Activated CD8-positive, alpha-beta memory T cell treated with anti-CD3 and anti-CD28 coated beads, Interleukin-2, amount 50 U/mL, for 4 hours (primary cell): ENCODE measurements at regions not wholly inside any gene's neighbourhood (a gene's known extent, or its start where the extent isn't known, plus 50 kb on each side); places are given as distances from the start of the nearest gene placed in this dataset.
"Not testable (repeated sequence)": the region's sequence is repeated elsewhere in the genome, so short reads cannot be mapped to it uniquely, and the experiment has no call there.

Source experiments
- DNase-seq: peaks from one replicate; pipeline ENCODE4 v3.0.0-alpha.2; 2020

DNA sequence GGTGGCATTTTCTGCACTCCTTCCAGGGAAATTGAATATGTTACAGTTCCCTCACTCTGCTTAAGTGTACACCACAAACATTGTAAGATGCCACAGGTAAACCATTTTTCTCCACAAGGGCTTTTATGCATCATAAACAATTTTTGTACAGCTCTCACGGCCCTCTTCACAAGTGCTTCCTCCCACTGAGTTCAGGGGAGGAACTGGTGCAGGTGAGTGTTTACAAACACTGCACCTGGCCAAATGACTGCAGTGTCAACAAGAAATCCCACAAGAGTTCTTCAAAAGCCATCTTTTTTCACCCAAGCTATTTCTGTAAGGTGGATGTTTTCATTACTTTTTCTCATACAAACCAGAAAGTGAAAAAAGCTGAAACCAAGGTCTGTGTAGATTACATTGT lies 973.2 kb downstream of the AACS start:
- DNase-seq, result no peak

DNA sequence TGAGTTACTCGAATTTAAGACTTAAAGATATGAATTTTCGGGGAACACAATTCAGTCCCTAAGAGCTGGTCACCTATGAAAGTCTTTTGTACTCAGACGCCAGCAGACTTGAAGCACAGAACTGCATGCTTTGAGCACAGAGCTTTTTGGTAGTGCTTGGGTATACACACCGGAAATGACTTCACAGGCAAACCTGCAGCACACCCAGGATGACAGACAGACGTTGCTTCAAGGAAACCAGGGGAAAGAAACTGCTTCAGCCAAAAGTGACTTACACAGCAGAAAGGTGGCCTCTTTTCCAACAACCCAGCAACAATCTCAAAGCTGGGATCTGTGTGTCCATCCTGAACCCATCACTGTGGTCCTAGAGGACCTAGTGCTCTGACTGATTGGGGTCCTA lies 975.1 kb downstream of the AACS start:
- no peak for DNase-seq

DNA sequence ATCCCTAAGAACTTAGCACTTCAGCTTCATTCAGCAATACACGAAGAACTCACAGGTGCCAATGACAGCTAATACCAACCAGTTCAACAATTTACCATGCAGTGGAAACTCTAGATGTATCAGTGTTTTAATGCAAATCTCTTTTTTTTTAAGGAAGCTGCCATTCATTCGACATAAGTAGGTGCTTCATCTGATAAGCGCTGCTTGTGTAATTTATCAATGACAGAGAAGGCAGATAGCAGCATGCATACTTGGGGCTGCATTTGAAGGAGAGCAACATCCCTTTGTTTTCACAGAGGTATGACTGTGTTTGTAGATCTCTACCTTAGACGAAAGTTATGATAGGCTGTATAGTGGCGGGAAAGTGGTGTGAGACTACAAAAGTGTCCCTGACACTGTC lies 977.1 kb downstream of the AACS start:
- DNase-seq, result no peak

DNA sequence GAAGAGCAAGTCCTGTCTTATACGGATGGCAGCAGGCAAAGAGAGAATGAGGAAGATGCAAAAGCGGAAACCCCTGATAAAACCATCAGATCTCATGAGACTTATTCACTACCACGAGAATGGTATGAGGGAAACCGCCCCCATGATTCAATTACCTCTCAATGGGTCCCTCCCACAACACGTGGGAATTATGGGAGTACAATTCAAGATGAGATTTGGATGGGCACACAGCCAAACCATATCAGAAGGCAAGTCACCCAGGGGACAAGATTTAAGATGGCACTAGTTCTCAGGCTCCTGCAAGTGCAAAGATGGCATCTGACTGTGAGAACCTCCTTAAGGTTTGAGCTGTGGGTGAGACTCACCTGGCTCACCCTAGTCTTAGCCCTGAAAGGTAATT lies 984.3 kb downstream of the AACS start:
- not testable (repeated sequence) for DNase-seq

DNA sequence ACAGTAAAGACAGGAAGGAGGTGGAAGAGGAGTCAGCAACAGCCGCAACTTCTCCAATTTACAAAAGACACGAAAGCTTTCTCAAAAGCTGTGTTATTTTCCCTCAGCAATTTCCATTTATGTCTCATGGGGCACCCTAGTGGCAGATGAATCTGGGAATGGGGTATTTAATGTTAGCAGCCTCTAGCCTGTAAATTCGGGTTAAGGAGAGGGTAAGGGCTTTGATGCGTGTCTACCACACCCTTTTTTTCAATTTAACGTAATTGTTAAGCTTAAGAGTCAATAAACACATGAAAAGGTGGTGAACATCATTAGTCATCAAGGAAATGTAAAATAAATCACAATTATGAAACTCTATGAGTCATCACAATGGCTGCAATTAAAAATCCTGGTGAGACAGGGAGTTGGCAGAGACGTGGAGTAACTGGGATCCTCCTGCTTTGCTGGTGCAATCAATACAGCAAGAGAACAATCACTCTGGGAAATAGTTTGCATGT lies 986.4 kb downstream of the AACS start:
- DNase-seq, result no peak

DNA sequence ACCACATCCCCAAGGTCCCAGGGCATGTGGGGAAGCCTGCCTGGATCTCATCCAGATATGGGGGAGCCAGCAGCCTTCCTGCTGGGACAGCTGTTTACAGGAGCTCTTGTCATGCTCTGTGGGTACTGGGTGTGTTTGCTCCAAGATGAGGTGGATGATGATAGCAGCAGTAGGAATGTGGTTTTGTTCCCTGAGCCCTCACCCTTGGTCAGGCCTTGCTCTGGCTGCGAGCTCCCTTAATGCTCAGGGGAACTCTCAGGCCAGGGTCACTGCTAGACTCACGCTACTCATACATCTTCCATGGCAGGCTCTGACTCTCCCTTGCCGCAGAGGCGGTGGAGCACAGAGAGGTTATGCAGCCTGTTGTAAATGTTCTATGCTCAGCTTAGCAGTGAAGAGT lies 990.3 kb downstream of the AACS start:
- no peak for DNase-seq

DNA sequence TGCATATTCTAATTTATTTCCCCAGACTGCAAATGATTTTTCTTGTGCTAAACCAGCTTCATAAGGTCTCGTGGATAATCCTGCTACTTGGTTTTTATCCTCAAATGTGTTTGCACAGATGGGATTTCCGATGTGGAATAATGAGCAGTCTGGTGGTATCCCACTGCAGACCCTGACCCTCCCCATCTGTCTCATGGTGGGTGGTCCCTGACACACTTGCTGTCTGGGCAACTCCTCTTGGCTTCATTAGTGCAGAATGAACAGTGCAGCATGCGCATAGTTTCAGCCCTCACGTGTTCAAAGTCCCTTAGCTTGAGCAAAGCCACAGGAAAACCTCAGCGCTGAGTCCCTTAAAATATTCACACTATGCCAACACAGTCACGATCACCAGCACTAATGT lies 996.5 kb downstream of the AACS start:
- no peak for DNase-seq

DNA sequence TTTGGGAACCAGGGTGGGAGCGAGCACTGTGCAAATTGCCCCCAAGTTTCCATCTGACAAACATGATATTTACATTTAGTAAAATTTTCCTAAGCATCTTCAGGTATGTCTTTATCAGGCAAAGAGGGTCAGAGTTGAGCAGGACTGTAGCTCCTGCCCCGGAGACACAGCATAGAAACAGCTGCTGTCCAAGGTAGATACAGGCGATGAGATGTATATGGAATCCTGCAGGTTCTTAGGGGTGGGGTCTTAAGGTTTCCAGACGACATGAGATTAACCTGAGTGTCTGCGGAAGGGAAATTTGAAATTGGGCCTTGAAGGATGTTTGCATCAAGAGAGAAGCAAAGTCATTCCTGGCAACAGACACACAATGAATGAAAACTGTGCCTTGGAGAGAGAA lies 998.8 kb downstream of the AACS start:
- DNase-seq, result no peak

DNA sequence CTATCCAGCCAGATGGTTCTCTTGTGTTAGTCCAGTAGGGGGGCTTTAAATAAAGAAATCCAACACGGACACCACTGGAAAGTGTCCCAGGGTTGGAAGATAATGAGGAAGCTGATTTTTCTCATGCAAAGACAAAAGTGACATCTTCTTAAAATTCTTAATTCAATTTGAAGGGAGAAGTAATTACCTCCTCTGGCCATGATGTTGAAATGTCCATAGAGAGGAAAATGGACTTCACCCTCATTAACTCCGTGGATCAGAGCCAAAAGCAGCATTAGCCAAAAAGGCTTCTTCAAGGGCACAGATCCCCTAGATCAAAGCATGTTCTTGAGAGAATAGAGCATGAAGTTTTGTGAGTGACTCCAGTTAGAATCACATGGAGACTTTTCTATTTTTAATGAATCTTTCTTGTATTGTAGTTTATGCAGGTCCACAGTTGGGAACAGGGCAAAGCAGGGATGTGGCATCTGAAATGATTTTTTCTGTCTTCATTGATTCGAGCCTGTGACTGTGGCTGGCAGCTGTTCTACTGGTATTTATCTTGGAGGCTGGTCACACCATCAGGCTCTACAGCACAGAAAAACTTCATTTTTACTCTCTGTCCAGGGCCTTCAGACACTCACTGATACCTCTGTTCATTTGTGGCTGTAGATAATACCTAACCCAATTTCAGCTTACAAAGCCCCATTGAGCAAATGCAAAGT lies 1002.5 kb downstream of the AACS start:
- no peak for DNase-seq

DNA sequence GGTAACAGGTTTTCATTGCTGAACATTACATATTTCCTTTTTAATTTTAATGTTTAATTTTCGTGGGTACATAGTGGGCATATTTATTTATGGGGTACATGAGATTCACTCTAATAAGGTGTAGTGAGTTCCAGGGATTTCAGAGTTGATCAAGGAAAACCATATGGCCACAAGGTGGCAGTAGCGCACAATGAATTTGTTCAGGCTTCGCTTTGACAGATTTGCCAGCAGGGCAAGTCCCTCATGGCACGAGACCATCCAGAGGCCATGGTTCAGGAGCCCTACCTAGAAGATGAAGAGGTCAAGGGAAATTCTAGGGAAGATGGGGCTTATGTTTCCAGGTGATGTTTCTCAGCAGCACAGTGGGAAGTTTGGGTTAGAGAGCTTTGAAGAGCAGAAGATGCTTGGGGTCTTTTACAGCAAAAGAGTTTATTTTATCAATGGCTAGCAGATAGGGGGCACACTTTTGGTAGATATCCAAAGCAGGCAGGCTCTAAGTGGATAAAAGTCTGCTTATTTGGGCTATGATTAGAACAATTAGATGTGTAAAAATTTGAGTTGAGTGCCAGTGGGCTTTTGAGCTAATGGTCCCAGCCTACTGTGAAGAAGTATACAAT lies 1004.4 kb downstream of the AACS start:
- DNase-seq, result no peak

DNA sequence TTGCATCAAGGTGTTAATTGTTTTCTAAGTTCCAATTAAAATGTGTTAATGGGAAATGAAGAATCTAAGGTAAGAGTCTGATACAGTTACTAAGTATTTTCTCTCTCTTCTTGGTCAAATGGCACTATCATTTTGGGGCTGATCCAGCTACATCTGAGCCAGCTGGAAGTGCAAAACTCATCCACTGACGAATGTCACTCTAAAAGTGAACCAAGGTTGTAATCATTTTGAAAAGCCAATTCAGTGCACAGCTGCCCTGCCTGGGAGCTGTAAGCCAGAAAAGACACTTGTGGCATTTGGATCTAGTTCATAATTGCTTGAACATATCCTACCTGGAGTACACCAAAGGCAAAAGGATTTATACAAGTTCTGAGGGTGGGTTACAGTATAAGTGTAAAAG lies 1011.3 kb downstream of the AACS start:
- no peak for DNase-seq

DNA sequence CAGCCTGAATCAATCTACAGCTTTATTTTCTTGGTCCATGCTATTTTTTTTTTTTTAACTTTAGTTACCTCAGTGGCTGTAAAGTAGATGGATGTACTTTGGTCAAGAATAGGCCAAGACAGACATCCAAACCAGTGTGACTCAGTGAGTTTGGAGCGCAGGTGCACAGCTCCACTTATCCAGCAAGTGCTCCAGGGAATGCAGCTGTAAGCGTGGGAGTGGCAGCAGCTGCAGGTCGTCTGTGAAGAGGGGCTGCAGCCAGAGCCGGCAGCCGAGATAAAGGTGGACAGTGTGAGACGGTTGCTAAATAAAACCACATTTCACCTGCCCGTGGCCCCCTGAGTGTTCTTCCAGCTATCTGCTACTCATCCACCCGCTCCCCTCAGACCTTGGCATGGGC lies 1018.7 kb downstream of the AACS start:
- DNase-seq, result no peak

DNA sequence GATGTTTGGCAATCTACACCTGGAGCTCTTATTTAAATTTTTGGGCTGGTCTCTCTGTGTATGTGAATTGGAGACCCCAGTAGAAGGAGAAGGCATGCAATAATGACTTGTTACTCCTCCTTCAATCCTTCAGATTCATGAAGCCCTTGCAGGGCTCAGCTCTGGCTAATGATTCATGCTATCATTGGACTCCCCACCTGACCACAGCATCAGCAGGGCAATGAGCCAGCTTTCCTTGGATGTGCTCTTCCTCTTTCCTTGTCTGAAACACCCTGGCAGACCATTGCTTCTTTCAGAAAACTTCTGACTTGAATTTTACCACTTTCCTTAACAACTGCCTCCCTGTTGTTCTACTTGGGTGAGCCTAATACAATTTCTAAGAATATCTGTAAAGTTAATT lies 1019.2 kb downstream of the AACS start:
- DNase-seq, result no peak

DNA sequence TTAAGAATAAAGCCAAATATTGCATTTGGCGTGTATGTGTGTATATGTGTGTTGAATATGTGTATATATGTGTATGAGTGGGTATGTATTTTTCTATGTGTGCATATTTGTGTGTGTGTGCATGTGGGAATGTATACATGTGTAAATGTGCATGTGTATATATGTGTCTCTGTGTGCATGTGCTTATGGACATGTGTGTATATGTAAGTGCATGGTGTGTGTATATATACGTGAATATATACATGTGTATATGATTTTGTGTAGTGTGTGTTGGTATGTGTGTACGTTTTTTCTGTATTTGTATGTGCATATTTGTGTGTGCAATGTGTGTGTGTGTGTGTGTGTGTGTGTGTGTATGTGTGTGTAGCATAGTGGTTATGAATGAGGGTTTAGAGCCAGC lies 1021.0 kb downstream of the AACS start:
- DNase-seq, result no peak

DNA sequence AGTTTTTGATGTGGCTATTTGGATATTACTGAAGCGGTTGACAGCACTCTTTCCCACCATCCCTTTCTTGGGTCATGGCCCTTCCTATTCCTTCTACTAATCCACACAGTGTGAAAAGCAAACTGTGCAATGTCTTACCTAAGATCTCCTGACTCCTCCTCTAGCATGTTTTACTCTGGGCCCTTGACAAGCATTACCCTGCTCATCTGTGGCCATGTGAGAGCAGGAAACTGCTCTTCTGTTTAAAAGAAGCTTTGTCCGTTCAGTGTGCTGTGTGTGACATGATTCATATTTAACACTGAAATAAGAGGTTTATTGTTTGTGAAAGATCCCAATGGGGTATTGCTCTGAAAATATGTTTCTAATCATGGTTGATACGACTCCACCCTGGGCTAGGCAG lies 1022.5 kb downstream of the AACS start:
- no peak for DNase-seq

DNA sequence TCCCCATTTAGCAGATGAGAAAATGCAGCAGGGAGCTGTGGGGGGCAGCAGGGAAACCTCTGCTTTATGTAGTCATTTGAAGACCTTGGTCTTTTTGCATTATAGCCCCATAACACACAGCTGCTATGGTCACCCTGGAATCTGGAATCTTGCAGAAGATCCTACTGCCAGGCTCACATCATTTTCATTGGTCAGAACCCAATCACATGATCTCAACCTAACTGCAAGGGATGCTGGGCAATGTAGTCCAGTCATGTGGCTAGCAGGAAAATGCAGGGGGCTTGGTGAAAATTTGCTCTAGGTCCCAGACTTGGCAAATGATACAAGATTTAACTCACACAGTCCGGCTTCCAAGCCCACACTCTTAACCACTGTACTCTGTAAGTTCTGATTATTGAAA lies 1028.7 kb downstream of the AACS start:
- DNase-seq, result no peak

DNA sequence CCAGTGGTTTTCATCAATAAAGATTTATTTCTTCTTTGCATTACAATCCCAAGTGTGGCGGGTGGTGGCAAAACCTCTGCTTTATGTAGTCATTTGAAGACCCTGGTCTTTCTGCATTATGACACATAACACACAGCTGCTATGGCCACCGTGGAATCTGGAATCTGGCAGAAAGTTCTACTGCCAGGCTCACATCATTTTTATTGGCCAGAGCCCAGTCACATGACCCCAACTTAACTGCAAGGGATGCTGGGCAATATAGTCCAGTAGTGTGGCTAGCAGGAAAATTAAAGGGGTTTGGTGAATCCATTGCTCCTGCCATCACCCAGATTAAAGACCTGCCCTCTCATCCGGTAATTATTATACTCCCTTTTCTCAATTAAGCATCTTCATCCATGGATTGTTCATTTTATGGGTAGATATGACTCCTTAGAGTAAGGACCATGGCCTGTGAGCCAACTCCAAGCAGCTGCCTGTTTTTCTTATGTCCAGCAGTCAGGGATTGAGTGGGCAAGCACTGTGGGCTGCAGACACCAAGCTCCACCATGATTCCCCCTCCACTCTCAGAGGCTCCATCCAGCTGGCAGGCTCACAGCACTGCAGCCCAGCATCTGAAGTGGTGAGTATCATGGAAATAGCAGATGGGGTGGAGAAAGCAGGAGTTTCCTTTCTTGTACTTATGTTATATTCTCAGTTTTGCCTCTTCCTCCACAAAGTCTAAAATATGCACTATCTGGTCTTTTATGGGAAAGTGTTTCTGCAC lies 1030.7 kb downstream of the AACS start:
- no peak for DNase-seq

DNA sequence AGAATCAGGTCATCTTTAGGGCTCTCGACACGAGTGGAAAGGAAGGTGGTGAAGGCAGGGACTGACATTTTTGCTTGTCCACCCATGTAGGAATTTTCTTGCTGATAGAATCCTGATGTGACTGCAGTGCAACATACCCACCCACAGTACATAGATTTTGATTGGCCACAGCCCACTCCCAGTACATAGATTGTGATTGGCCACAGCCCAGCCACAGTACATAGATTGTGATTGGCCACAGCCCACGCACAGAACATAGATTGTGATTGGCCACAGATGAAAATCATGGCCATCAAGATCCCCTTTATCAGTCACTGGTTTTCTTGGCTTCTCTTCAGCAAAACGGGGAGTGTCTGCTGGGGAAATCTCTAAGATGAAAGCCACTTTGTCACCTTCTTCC lies 1041.5 kb downstream of the AACS start:
- DNase-seq, result no peak

DNA sequence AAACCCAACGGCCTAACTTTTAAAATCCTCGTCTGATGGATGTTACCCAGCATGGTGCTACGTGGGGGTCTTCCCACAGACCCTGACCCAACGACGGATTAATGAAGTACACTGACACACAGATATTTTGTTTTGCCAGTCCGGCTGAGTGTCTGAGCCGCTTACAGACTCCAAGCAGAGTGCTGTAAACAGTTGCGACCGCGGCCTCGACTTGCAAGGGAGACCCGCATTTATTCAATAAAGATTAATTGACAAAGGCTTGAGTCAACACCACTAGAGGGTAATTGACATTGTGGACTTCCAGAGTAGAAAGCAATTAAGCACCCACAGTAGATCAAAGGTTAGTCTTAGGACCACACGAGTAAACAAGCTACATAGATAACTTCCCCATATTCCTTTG lies 1042.4 kb downstream of the AACS start:
- DNase-seq, result no peak

DNA sequence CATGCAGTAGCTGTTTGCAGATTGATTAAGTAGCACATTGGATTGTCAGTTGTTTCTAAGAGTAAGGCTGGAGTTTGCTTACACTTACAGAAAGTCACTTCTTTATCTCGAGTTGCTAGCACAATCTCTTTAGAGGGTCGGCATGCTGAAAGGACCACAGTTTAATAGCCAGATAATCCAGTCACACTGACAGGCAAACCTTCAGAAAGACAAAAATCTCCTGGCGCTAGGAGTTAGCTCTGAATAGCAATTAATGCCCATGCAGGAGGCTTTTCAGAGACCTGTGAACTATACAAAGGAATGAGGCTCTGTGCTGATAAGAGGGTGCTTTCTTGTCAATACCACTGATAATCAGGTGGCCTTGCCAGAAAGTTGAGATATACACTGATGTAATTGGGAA lies 1043.0 kb downstream of the AACS start:
- no peak for DNase-seq

DNA sequence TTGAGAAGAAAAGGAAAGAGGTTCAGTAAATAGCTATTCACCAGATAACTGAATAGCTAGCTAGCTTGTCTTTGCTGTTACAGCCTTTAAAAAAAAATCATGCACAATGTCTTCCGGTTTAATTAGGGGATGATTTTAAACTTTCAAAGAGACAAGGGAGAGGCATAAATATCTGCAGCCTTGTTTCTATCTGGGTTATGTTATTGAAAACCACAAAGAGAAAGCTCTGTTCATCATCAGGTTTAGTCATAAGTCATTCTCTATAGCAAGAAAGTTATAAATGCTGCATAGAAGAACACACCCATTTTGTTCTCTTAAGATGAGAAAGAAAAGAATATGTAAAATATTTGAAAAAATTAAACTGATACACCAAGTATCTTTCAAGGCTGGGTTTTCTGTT lies 1046.9 kb downstream of the AACS start:
- DNase-seq, result no peak

DNA sequence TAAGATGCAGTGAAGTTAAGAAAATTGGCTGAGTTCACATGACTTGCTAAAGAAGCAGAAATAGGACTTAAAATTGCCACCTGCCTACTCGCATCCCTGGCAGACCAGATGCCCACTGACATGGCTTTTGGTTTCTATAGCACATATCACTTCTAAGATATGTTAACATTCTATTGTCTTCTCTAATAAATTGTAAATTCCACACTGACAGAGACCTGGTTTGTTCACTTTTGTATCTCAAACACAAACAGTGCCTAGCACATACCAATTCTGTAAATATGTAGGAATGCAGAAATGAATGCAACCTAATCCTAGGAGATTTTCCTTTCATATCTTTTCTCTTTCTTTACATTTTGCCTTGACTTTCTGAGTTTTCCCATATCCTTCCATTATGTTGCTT lies 1047.6 kb downstream of the AACS start:
- no peak for DNase-seq

DNA sequence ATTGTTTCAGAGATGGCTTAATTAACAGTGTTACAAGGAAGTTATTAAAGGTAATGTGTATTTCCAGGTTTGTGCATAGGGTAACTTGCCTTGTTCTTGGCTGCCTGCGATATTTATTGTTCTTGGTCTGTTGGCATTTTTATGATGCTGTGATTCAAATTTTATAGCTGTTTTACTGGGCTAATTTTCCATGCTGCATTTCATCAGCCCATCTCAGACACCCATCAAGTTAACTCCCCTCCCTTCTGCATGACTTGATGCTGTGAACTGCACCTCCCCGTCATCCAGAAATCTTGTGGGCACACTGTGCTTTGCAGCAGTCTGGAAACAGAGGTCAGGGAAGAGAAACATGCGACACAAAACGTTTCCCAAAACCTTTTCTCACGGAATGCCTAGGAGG lies 1049.2 kb downstream of the AACS start:
- no peak for DNase-seq

DNA sequence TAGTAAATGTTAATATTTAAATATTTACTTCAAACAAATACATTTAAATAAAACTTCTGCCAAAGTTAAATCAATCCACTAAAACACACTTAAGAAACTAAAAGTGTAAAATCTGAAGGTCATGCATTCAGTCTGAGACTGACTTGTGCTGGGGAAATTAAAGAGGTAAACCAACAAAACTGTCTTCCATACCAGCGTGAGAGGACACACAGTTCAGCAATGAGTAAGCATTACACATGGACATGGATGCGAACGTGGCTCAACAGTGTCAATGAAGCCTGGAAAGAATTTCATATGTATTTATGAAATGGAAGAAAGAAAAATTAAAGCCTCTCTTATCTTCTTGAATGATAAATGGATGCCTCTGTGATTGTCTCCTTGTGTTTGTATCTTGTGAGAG lies 1052.3 kb downstream of the AACS start:
- no peak for DNase-seq
